Natural killer cell (primary cell): ENCODE measurements at regions not wholly inside any gene's neighbourhood (a gene's known extent, or its start where the extent isn't known, plus 50 kb on each side); places are given as distances from the start of the nearest gene placed in this dataset.

Experiments
- ATAC-seq, 3 donors: fragments of 150-1000 bp in 2 of 3; fragments of 200-7000 bp in 1 of 3; cut with Tn5 transposase; 1 replicate in 1 of 3; 2 replicates in 2 of 3; pipeline ENCODE4 v1.10.0; 2021; ENCODE audit warnings: mild to moderate bottlenecking in 2 of 3, moderate library complexity in 2 of 3
- DNase-seq, 2 donors: peaks; one replicate each; pipeline versions ENCODE4 v3.0.0 to v3.0.0-alpha.2; 2013 to 2021; ENCODE audit warnings: mixed read lengths in 1 of 2
- H3K27ac ChIP-seq: one replicate; pipeline ENCODE4 v1.5.1; 2013; ENCODE audit warnings: mild to moderate bottlenecking, low read length
- H3K27me3 ChIP-seq: one replicate; pipeline ENCODE4 v1.6.1; 2013; ENCODE audit warnings: low read length; ENCODE audit not compliant: control insufficient read depth, insufficient read depth
- H3K36me3 ChIP-seq: one replicate; pipeline ENCODE4 v1.6.1; 2013; ENCODE audit warnings: low read length; ENCODE audit not compliant: control insufficient read depth, insufficient read depth
- H3K4me1 ChIP-seq: one replicate; pipeline ENCODE4 v1.6.1; 2013; ENCODE audit warnings: low read length; ENCODE audit not compliant: control insufficient read depth, insufficient read depth
- H3K4me3 ChIP-seq: one replicate; pipeline ENCODE4 v1.5.1; 2013; ENCODE audit warnings: low read length
- H3K9me3 ChIP-seq: one replicate; pipeline ENCODE4 v1.6.1; 2013; ENCODE audit warnings: low read length; ENCODE audit not compliant: control insufficient read depth, insufficient read depth
- H3K27ac Mint-ChIP-seq, 2 donors: one replicate each; pipeline ENCODE4 v1.8.0; 2022; ENCODE audit warnings: mild to moderate bottlenecking in 2 of 2, mixed read lengths in 2 of 2, moderate library complexity in 1 of 2
- H3K27me3 Mint-ChIP-seq, 2 donors: one replicate each; pipeline ENCODE4 v1.8.0; 2022; ENCODE audit warnings: low read depth in 2 of 2, mixed read lengths in 2 of 2
- H3K36me3 Mint-ChIP-seq: one replicate; pipeline ENCODE4 v1.8.0; 2022; ENCODE audit warnings: mixed read lengths
- H3K4me1 Mint-ChIP-seq, 2 donors: one replicate each; pipeline ENCODE4 v1.8.0; 2022; ENCODE audit warnings: mixed read lengths in 2 of 2
- H3K4me3 Mint-ChIP-seq: one replicate; pipeline ENCODE4 v1.8.0; 2022; ENCODE audit warnings: mild to moderate bottlenecking, moderate library complexity, mixed read lengths
- H3K9me3 Mint-ChIP-seq, 2 donors: one replicate each; pipeline ENCODE4 v1.8.0; 2022; ENCODE audit warnings: mixed read lengths in 2 of 2
- WGBS: methylation state at CpG from one replicate; pipeline ENCODE4 v1.1.7; 2013; ENCODE audit warnings: missing lambda C conversion rate; ENCODE audit not compliant: insufficient coverage; 5-methylcytosine and 5-hydroxymethylcytosine counted together
- intact Hi-C: fragments of 100-400 bp; cut with micrococcal nuclease; formaldehyde crosslinking; loops from one replicate; pipeline ENCODE4 v1.14.2; 2022
- TF ChIP-seq, protein P1 (sequence below): fragments of 200-600 bp; IDR thresholded peaks from one replicate; pipeline ENCODE4 v1.8.0; 2022; ENCODE audit warnings: antibody characterized with exemption

DNA sequence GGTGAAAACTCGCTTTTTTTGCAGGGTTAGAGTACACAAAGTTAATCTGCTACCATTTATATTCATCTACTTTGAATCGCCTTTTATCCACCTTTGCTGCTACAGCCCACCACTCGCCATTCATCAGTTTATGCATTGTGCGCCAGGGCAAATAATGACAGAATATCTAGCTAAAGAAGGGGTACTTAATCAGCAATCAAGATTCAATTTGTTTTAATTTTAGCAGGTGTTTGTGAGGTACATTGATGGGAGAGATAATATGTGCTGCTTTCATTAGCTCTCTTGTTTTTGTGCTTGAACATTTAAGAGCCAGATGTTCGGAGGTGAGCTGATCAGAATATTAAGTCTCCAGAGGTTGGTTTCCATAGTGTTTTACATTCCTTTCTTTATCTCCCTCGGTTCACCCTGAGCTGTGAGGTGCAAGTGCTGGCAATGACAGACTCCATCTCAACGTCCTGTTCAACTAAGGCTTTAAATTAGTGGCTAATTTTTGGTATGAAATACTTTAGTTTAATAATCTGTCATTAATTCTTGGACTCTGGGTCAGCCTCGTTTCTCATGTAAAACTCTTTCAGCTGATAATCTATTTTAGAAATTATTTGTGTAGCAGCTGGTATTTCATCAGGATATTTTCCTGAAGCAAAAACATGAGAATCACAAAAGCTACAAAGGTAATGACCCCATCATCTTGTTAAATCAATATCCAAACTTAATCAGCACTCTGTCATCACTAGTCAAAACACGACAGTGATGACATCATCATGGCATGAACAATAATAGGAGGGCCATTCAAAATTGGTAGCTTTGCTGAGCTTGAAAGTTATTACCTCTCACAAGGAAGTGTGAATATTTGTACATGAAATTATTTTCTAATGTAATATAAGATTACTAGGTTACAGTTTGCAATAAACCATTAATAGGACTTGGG lies 479.9 kb upstream of the FANCL start:
- TF ChIP-seq, protein P1, sequence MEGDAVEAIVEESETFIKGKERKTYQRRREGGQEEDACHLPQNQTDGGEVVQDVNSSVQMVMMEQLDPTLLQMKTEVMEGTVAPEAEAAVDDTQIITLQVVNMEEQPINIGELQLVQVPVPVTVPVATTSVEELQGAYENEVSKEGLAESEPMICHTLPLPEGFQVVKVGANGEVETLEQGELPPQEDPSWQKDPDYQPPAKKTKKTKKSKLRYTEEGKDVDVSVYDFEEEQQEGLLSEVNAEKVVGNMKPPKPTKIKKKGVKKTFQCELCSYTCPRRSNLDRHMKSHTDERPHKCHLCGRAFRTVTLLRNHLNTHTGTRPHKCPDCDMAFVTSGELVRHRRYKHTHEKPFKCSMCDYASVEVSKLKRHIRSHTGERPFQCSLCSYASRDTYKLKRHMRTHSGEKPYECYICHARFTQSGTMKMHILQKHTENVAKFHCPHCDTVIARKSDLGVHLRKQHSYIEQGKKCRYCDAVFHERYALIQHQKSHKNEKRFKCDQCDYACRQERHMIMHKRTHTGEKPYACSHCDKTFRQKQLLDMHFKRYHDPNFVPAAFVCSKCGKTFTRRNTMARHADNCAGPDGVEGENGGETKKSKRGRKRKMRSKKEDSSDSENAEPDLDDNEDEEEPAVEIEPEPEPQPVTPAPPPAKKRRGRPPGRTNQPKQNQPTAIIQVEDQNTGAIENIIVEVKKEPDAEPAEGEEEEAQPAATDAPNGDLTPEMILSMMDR, result no peak
- Mint-ChIP-seq H3K4me3 (no peak overlapping the region), H3K4me1 (no peaks in the 10 kb centered on the region), H3K27ac (no peak overlapping the region), H3K36me3 (no peaks in the 10 kb centered on the region), H3K9me3 (no peaks in the 10 kb centered on the region), H3K27me3 (peaks cover 0 to 3% of the 10 kb centered on the region in 2 donors)
- no peak overlapping the region for H3K27ac ChIP-seq
- H3K27me3 ChIP-seq, result no peaks in the 10 kb centered on the region
- intact Hi-C loops, result no loop called here
- ATAC-seq (no peak), DNase-seq (no peak)
- 76% methylated on average over 5 of the region's 9 CpGs for whole genome bisulfite sequencing
- H3K36me3 ChIP-seq, result no peaks in the 10 kb centered on the region
- no peaks in the 10 kb centered on the region for H3K9me3 ChIP-seq
- no peaks in the 10 kb centered on the region for H3K4me1 ChIP-seq
- no peak overlapping the region for H3K4me3 ChIP-seq

DNA sequence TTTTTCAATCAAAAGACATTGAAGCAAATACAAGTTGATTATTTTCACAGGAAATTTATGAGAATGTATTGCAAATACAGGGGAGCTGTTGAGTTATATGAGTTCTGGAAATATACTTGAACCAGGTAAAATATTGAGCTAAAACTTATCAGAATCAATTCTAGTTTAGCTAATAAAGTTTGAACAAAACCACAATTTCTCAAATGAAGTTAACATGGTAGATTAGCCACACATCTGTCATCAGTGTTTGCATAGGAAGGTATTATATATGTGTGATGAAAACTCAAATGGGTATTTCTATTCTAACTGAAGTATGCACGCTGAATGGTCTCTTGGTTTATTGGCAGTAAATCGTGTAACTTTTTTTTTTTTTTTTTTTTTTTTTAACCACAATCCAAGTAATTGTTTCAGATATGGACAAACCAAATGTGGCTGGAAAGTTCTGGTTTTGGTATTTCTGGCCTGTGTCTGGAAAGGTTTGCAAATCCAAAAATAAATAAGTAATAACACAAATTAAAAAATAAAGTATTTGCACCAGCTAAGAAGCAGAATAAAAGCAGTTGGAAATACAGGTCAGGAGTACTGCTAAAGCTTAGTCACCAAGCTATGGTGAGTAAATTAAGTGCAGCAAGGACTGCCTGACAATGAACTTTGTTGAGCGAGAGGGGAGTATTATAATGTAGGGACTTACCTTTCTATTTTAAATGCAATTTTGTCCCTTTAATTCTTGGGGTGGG lies 479.1 kb upstream of the FANCL start:
- TF ChIP-seq, protein P1, result no peak
- no peak overlapping the region for H3K4me3 Mint-ChIP-seq
- intact Hi-C loops, result no loop called here
- no peaks in the 10 kb centered on the region for H3K27me3 ChIP-seq
- no peaks in the 10 kb centered on the region for H3K4me1 Mint-ChIP-seq
- WGBS, result 100% methylated on average over 1 of the region's 3 CpGs
- H3K4me3 ChIP-seq, result no peak overlapping the region
- no peak for ATAC-seq
- H3K36me3 ChIP-seq, result no peaks in the 10 kb centered on the region
- H3K27ac Mint-ChIP-seq, result no peak overlapping the region
- H3K27me3 Mint-ChIP-seq, result peaks cover 0 to 3% of the 10 kb centered on the region in 2 donors
- no peak for DNase-seq
- H3K36me3 Mint-ChIP-seq, result no peaks in the 10 kb centered on the region
- no peak overlapping the region for H3K27ac ChIP-seq
- H3K9me3 Mint-ChIP-seq, result no peaks in the 10 kb centered on the region
- H3K9me3 ChIP-seq, result no peaks in the 10 kb centered on the region
- H3K4me1 ChIP-seq, result no peaks in the 10 kb centered on the region

DNA sequence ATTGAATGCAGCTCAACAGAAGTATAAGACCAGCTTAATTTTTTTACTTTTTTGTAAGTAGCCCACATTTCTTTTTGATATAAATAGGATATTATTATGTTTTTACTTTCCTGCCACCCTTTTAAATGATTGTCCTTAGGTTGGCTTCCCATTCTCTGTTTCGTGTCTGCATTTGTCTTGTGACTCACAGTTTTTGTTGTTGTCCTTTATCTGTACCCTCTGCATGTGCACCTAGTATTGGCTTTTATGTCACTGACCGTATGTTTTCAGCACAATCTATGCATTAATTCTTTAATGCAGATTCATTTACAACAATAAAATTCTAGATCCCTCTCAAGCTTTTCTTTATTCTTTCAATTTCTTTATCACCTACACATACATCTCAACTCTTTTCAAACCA lies 474.2 kb upstream of the FANCL start:
- H3K27ac Mint-ChIP-seq, result no peak overlapping the region
- no peaks in the 10 kb centered on the region for H3K36me3 Mint-ChIP-seq
- intact Hi-C loops, result no loop called here
- no peak overlapping the region for H3K27ac ChIP-seq
- 77% methylated on average over 2 of the region's 2 CpGs for WGBS
- H3K27me3 ChIP-seq, result no peaks in the 10 kb centered on the region
- H3K9me3 Mint-ChIP-seq, result no peaks in the 10 kb centered on the region
- no peak overlapping the region for H3K4me3 Mint-ChIP-seq
- H3K36me3 ChIP-seq, result no peaks in the 10 kb centered on the region
- peaks cover 0 to 3% of the 10 kb centered on the region in 2 donors for H3K27me3 Mint-ChIP-seq
- no peak for DNase-seq
- H3K4me1 Mint-ChIP-seq, result no peaks in the 10 kb centered on the region
- no peaks in the 10 kb centered on the region for H3K4me1 ChIP-seq
- ATAC-seq, result no peak
- no peak overlapping the region for H3K4me3 ChIP-seq
- H3K9me3 ChIP-seq, result no peaks in the 10 kb centered on the region
- TF ChIP-seq, protein P1, result no peak
